GM18909 (cell line): ENCODE measurements at regions not wholly inside any gene's neighbourhood (a gene's known extent, or its start where the extent isn't known, plus 50 kb on each side); places are given as distances from the start of the nearest gene placed in this dataset.
"Not testable (repeated sequence)": the region's sequence is repeated elsewhere in the genome, so short reads cannot be mapped to it uniquely, and the experiment has no call there.

Experiments used
- ATAC-seq: cut with Tn5 transposase; IDR thresholded peaks from one replicate; pipeline ENCODE4 v1.9.1; 2021; ENCODE audit warnings: mild to moderate bottlenecking; ENCODE audit not compliant: unreplicated experiment, poor library complexity

GRCh38 chr14:44453433-44454171 lies 53.5 kb downstream of the FSCB start:
- ATAC-seq: no peak

- not testable (repeated sequence) for ATAC-seq
These were observed 56.9 kb downstream of the FSCB start for GRCh38 chr14:44450232-44450631.

GRCh38 chr14:44449680-44450079 lies 57.4 kb downstream of the FSCB start:
- no peak for ATAC-seq

- no peak for ATAC-seq
These were observed 58.1 kb downstream of the FSCB start for GRCh38 chr14:44448951-44449358.

- no peak for ATAC-seq
These were observed 60.1 kb downstream of the FSCB start for GRCh38 chr14:44446965-44447364.

GRCh38 chr14:44444454-44444853 lies 62.6 kb downstream of the FSCB start:
- no peak for ATAC-seq

- ATAC-seq: no peak
These were observed 68.1 kb downstream of the FSCB start for GRCh38 chr14:44438936-44439335.

- ATAC-seq: no peak
These were observed 68.9 kb downstream of the FSCB start for GRCh38 chr14:44438221-44438620.

- ATAC-seq: no peak
These were observed 70.6 kb downstream of the FSCB start for GRCh38 chr14:44436458-44436857.

- no peak for ATAC-seq
These were observed 78.7 kb downstream of the FSCB start for GRCh38 chr14:44428231-44428945.

GRCh38 chr14:44422699-44423098 lies 84.4 kb downstream of the FSCB start:
- ATAC-seq: no peak

- no peak for ATAC-seq
These were observed 86.9 kb downstream of the FSCB start for GRCh38 chr14:44420226-44420625.

- ATAC-seq: no peak
These were observed 88.2 kb downstream of the FSCB start for GRCh38 chr14:44418856-44419255.

GRCh38 chr14:44417809-44418208 lies 89.3 kb downstream of the FSCB start:
- no peak for ATAC-seq

- ATAC-seq: no peak
These were observed 92.4 kb downstream of the FSCB start for GRCh38 chr14:44414646-44415045.

GRCh38 chr14:44412858-44413569 lies 94.1 kb downstream of the FSCB start:
- ATAC-seq: no peak

- ATAC-seq: no peak
These were observed 102.0 kb downstream of the FSCB start for GRCh38 chr14:44405011-44405486.

GRCh38 chr14:44404599-44404998 lies 102.5 kb downstream of the FSCB start:
- ATAC-seq: no peak

- no peak for ATAC-seq
These were observed 103.0 kb downstream of the FSCB start for GRCh38 chr14:44404036-44404435.

- ATAC-seq: no peak
These were observed 103.9 kb downstream of the FSCB start for GRCh38 chr14:44403193-44403592.

GRCh38 chr14:44396226-44396625 lies 110.9 kb downstream of the FSCB start:
- ATAC-seq: no peak
